GM12874 (cell line): ENCODE measurements at regions not wholly inside any gene's neighbourhood (a gene's known extent, or its start where the extent isn't known, plus 50 kb on each side); places are given as distances from the start of the nearest gene placed in this dataset.

Source experiments
- CTCF ChIP-seq: IDR thresholded peaks from 2 replicates; pipeline ENCODE4 v1.5.1; 2011; ENCODE audit warnings: low read depth, mild to moderate bottlenecking, control low read depth, low read length, moderate library complexity; ENCODE audit not compliant: insufficient read depth

GRCh38 chr6:106746652-106747051 is 117.3 kb downstream of the QRSL1 start:
- no peak for TF ChIP-seq CTCF

GRCh38 chr6:106745824-106746582 is 116.6 kb downstream of the QRSL1 start:
- no peak for TF ChIP-seq CTCF

GRCh38 chr6:106745197-106745770 is 115.9 kb downstream of the QRSL1 start:
- no peak for TF ChIP-seq CTCF

GRCh38 chr6:106744781-106745180 is 115.4 kb downstream of the QRSL1 start:
- TF ChIP-seq CTCF: no peak

- TF ChIP-seq CTCF: no peak
Observed at GRCh38 chr6:106743612-106744011, 114.2 kb downstream of the QRSL1 start.

- no peak for TF ChIP-seq CTCF
Observed at GRCh38 chr6:106740287-106740686, 110.9 kb downstream of the QRSL1 start.

- no peak for TF ChIP-seq CTCF
Observed at GRCh38 chr6:106739387-106739786, 110.0 kb downstream of the QRSL1 start.
